Left colon (tissue), 2 donors: ENCODE measurements at regions not wholly inside any gene's neighbourhood (a gene's known extent, or its start where the extent isn't known, plus 50 kb on each side); places are given as distances from the start of the nearest gene placed in this dataset.
"Not testable (repeated sequence)": the region's sequence is repeated elsewhere in the genome, so short reads cannot be mapped to it uniquely, and the experiment has no call there.

ENCODE experiments used
- ATAC-seq: fragments of 200-7000 bp; cut with Tn5 transposase; one replicate; pipeline ENCODE4 v1.9.1; 2020; ENCODE audit warnings: mild to moderate bottlenecking, moderate library complexity
- DNase-seq, 2 donors: peaks; one replicate each; pipeline ENCODE4 v3.0.0-alpha.2; 2020
- intact Hi-C, 2 donors: fragments of 100-400 bp; cut with DNase I in 1 of 2; cut with micrococcal nuclease in 1 of 2; formaldehyde crosslinking; loops; one replicate each; pipeline versions ENCODE4 v1.11.2 to v1.14.0; 2022; cut with DNase I, micrococcal nuclease
- donor health status: DM: no; HTN: no; CAD: no.
- donor health status: DM: yes; HTN: yes; CAD: no.

GRCh38 chr13:81334481-81334880, 993.6 kb upstream of the SPRY2 start:
- DNase-seq, result no peak
- peak; percentile 85 for ATAC-seq
- intact Hi-C loops, result no loop called here

- peak; percentile 98 for ATAC-seq
- no peak for DNase-seq
- intact Hi-C loops, result no loop called here
Observed at GRCh38 chr13:81326913-81327312, 986.0 kb upstream of the SPRY2 start.

DNA sequence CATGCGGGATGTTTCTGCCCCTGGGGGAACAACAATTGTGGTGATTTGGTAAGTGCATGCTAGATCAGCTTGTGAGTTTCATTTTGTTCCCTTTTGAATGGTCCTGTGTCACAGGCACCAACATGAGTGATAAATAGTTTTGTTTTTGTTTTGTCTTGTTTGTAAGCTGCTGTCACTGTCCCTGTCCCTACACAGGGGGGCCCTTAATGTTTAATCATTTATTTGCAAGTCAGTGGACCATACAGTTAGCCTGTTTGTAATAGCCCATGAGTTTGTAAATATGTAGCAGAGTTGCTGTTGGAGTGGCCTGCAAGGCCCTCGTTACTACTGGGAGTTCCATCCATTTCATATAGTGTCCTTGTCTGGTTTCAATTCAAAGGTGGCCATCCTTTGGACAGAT, 979.6 kb upstream of the SPRY2 start:
- DNase-seq, result no peak
- no peak for ATAC-seq
- intact Hi-C loops, result no loop called here

DNA sequence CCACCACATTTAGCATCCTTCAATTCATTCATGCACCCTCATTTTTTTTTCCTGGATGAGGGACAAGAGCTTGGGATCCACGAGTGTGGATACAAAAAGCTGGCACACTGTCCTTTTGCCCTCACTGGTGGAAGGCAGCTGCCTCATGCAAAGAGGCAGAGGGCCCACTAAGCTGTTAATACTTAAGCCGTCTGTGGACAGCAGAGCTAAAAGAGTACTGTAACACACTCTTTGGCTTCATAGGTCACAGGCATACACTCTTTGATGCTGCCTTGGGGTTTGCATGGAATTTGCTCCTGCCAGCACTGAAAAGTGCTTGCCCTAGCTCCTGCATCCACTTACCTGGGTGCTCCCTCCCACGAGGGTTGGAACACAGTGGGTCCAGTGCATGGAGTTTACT, 978.4 kb upstream of the SPRY2 start:
- ATAC-seq, result no peak
- intact Hi-C loops, result no loop called here
- DNase-seq, result no peak

- intact Hi-C loops, result no loop called here
- DNase-seq, result no peak
Observed at GRCh38 chr13:81318231-81319019, 977.5 kb upstream of the SPRY2 start.

GRCh38 chr13:81314461-81314860, 973.5 kb upstream of the SPRY2 start:
- intact Hi-C loops, result no loop called here
- ATAC-seq, result no peak
- no peak for DNase-seq

More at GRCh38 chr13:81318231-81319019, 977.5 kb upstream of the SPRY2 start:
- no peak for ATAC-seq

DNA sequence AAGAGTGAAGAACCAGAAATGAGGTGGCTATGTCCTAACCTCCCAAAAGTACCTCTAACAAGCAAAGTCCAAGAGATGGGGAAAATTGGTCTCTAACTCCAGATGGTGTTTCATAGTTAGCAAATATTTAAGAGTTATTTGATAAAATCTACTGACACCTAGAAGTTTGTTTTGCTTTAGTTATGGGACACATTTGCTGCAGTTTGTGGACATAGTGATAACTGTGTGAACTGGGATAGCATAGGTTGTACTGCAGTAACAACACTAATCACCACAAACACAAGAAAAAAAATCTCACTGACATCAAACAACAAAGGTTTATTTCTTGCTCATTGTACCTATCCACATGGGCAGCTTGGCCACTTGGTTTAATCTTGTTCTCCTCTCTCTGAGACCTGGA, 965.0 kb upstream of the SPRY2 start:
- intact Hi-C loops, result no loop called here
- DNase-seq, result no peak
- ATAC-seq, result peak; percentile 44

- intact Hi-C loops, result no loop called here
- DNase-seq (no peak), ATAC-seq (no peak)
Observed at GRCh38 chr13:81304121-81304659, 963.3 kb upstream of the SPRY2 start.

DNA sequence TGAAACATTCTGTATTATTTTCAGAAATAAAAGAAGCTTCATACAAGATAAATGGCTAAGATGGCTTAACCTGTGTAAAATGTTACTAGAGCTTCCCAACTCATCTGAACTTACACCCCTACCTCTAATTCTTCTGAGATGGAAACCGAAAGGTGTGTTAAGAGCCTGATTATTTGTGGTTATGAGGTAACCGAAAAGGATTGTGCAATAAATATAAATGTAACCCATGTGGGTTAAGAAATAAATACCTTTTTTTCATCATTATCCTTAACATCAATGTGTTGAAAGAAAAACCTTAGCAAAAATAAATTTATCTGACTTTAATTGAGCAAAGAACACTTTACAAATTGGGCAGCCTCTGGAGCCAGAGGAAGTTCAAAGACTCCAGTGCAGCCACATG, 961.8 kb upstream of the SPRY2 start:
- ATAC-seq (no peak), DNase-seq (no peak)
- intact Hi-C loops, result no loop called here

DNA sequence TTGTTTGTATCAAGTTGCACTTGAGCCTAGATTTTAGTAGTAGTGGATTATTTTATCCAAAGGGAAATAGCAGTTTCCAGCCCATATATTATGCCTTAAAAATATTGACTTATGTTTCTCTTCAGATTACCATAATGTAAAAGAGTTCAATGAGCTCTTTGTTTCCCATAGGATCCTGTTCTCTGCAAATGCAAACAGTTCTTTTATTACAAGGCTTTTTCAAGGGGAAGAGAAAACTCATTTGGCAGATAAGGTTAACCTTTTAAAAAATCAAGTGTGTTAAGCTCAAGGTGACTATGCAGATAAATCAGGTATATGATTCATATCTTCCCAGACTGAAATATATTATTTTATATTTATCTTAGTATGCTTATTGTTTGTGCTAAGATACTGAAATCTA, 961.2 kb upstream of the SPRY2 start:
- intact Hi-C loops, result no loop called here
- ATAC-seq (peak; percentile 92), DNase-seq (no peak)

DNA sequence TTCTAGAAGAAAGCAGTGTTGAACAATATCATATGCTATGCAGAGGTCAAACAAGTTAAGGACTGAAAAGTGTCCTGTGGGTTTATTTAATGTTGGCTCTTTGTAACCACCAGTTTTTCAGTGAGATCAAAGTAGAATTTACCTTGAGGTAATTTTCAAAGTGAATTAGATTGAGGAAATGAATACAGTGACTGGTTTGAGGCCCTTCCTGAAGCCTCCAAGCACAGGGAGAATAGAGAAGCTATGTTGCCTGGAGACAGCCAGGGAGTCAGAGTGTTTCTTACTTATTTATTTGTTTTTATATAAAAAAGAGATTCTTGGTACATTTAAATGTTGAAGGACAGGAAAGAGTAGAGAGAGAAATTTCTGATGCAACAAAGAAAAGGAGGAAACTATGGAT, 954.3 kb upstream of the SPRY2 start:
- DNase-seq (no peak), ATAC-seq (peak; percentile 80)
- intact Hi-C loops, result no loop called here

DNA sequence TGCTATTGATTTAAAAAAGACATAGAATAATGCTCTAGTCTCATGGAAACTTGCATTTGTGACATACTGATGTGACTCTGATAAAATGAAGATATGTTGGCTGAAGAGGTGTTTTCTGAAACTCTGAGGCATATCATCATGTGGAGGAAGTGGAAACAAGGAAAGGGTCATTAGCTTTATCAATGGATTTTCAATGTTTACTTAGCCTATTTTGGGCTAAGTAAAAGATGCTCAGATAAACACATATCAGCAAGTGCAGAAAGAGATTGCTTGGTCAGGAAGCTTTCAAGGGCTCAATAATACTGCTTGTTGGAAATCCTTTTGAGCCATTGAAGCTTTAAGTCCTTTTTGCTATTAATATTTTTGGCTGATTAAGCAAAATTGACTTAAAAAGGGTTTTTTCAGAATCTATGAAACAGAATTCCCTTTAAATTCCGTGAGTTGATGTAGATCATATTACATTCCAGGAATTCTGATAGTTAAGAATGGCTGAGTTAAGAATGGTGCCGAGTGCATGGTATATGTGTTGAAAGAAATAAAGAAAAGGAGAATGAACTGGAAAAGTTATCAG, 952.8 kb upstream of the SPRY2 start:
- intact Hi-C loops, result no loop called here
- ATAC-seq, result no peak
- no peak for DNase-seq

DNA sequence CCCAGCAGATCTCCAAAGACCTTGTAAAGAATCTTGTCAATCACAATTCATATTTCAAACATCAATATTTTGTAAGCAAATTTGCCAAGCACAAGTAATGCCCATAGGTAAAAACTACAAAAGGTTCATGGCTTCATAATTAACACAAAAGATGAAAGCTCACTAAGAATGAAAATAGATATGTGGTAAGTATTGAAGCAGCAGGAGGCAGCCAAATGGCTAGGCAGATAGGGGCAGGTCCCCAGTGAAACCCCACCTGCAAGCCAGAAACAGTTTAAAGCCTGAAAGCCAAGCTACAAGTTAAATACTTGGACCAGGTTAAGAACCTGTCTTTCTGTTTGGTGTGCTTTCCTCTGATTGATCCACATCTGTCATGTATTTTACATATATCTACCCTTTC, 942.6 kb upstream of the SPRY2 start:
- ATAC-seq (no peak), DNase-seq (no peak)
- intact Hi-C loops, result no loop called here

- DNase-seq (no peak), ATAC-seq (no peak)
- intact Hi-C loops, result no loop called here
Observed at GRCh38 chr13:81283062-81283461, 942.1 kb upstream of the SPRY2 start.

DNA sequence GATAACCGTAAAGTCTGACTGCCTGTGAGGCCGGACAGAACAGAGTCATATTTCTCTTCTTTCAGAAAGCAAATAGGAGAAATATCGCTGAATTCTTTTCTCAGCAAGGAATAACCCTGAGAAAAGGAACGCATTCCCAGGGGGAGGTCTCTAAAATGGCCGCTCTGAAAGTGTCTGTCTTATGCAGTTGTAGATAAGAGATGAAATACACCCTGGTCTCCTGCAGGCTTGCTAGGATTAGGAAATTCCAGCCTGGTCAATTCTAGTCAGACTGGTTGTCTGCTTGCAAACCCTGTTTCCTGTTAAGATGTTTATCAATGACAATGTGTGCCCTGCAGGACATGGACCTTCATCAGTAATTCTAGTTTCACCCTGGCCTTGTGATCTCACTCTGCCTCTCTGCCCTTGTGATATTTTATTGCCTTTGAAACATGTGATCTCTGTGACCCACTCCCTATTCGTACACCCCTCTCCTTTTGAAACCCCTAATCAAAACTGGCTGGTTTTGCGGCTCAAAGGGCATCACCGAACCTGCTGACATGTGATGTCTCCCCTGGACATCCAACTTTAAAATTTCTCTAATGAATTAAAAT, 934.8 kb upstream of the SPRY2 start:
- ATAC-seq, result no peak
- intact Hi-C loops, result no loop called here
- no peak for DNase-seq

DNA sequence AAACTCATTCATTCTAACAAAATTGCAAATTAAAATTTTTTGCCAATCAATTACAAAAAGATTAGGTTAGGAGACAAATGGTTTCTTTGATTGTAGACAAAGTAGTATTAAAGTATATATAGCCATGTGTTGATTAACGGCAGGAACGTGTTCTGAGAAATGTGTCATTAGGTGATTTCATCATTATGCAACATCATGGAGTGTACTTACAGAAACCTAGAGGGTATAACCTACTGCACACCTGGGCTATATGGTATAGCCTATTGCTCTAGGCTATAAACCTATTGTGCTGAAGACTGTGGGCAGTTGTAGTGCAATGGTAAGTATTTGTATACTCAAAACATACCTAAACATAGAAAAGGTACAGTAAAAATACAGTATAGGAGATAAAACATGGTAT, 906.8 kb upstream of the SPRY2 start:
- intact Hi-C loops, result no loop called here
- DNase-seq, result no peak
- no peak for ATAC-seq

GRCh38 chr13:81246556-81246955, 905.6 kb upstream of the SPRY2 start:
- no peak for DNase-seq
- ATAC-seq, result no peak
- intact Hi-C loops, result no loop called here

GRCh38 chr13:81244011-81244410, 903.1 kb upstream of the SPRY2 start:
- ATAC-seq (no peak), DNase-seq (no peak)
- intact Hi-C loops, result no loop called here

DNA sequence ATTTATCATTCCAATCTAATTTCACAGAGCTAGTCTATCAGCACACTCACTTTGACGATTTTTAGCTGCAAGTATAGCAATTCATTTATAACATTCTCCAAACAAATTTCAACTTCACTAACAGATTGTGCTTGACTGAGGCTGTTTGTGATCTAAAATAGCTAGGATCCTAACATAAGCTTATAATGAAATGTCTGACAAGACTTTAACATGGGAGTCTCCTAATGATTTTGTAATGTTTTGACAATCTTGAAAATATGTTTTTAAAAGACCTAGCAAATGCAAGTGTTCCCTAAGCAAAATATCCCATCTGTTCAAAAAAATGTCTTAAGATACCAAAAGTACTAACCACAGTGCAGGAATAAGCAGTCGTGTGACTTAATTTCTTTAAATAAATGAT, 889.5 kb upstream of the SPRY2 start:
- intact Hi-C loops, result no loop called here
- DNase-seq (no peak), ATAC-seq (no peak)

DNA sequence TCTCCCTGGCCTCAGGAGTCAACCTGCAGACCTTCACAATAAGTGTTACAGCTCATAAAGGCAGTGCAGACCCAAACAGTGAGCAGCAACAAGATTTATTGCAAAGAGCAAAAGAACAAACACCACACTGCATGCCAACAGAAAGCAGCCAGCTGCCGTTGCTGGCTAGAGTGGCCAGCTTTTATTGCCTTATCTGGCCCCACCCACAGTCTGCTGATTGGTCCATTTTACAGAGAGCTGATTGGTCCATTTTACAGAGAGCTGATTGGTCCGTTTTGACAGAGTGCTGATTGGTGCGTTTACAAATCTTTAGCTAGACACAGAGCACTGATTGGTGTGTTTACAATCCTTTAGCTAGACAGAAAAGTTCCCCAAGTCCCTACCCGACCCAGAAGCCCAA, 885.9 kb upstream of the SPRY2 start:
- DNase-seq, ATAC-seq, intact Hi-C loops: not testable (repeated sequence)
